GM23338 (cell line): ENCODE measurements at regions not wholly inside any gene's neighbourhood (a gene's known extent, or its start where the extent isn't known, plus 50 kb on each side); places are given as distances from the start of the nearest gene placed in this dataset.

Source experiments
- ATAC-seq: fragments of 200-7000 bp; cut with Tn5 transposase; 3 replicates; pipeline ENCODE4 v1.9.1; 2020
- DNase-seq: peaks from one replicate; pipeline ENCODE4 v3.0.0-alpha.2; 2015; ENCODE audit warnings: low spot score
- H2AFZ ChIP-seq: fragments of 200-600 bp; sonication (generic); 2 replicates; pipeline ENCODE4 v1.8.0; 2016; ENCODE audit warnings: antibody characterized with exemption, mild to moderate bottlenecking, moderate library complexity
- H3F3A ChIP-seq: fragments of 200-600 bp; sonication (generic); replicated peaks from 2 replicates; pipeline ENCODE4 v1.8.0; 2017; ENCODE audit warnings: antibody characterized with exemption, mixed run types, low read depth
- H3K27ac ChIP-seq: fragments of 200-600 bp; sonication (generic); 2 replicates; pipeline ENCODE4 v1.6.1; 2016; ENCODE audit warnings: low read depth
- H3K27me3 ChIP-seq: fragments of 200-600 bp; sonication (generic); 2 replicates; pipeline ENCODE4 v1.8.0; 2016; ENCODE audit warnings: mild to moderate bottlenecking, mixed run types, moderate library complexity; ENCODE audit not compliant: insufficient read depth
- H3K36me3 ChIP-seq: fragments of 200-600 bp; sonication (generic); 2 replicates; pipeline ENCODE4 v1.8.0; 2016; ENCODE audit warnings: mild to moderate bottlenecking; ENCODE audit not compliant: insufficient read depth
- H3K4me1 ChIP-seq: fragments of 200-600 bp; sonication (generic); 2 replicates; pipeline ENCODE4 v1.8.0; 2016; ENCODE audit warnings: mild to moderate bottlenecking, moderate library complexity; ENCODE audit not compliant: insufficient read depth
- H3K4me2 ChIP-seq: fragments of 200-600 bp; sonication (generic); 2 replicates; pipeline ENCODE4 v1.7.1; 2017; ENCODE audit warnings: mixed run types
- H3K4me3 ChIP-seq: fragments of 200-600 bp; sonication (generic); 2 replicates; pipeline ENCODE4 v1.6.1; 2016; ENCODE audit warnings: mixed run types
- H3K79me2 ChIP-seq: fragments of 200-600 bp; sonication (generic); replicated peaks from 2 replicates; pipeline ENCODE4 v1.8.0; 2017; ENCODE audit warnings: mild to moderate bottlenecking; ENCODE audit not compliant: insufficient read depth
- H3K9me2 ChIP-seq: fragments of 200-600 bp; sonication (generic); 2 replicates; pipeline ENCODE4 v1.8.0; 2017; ENCODE audit not compliant: insufficient read depth
- H4K20me1 ChIP-seq: fragments of 200-600 bp; sonication (generic); replicated peaks from 2 replicates; pipeline ENCODE4 v1.8.0; 2017; ENCODE audit warnings: mild to moderate bottlenecking; ENCODE audit not compliant: insufficient read depth
- H3K27ac Mint-ChIP-seq: 2 replicates; pipeline ENCODE4 v1.8.0; 2020; ENCODE audit warnings: inconsistent platforms, mild to moderate bottlenecking, moderate library complexity, mixed read lengths
- H3K27me3 Mint-ChIP-seq: 3 replicates; pipeline ENCODE4 v1.8.0; 2022; ENCODE audit warnings: low read depth, mild to moderate bottlenecking, moderate library complexity, mixed read lengths, inconsistent platforms; ENCODE audit not compliant: insufficient read depth, poor library complexity
- H3K36me3 Mint-ChIP-seq: 3 replicates; pipeline ENCODE4 v1.8.0; 2021; ENCODE audit warnings: low read depth, mild to moderate bottlenecking, inconsistent platforms, moderate library complexity, mixed read lengths
- H3K4me1 Mint-ChIP-seq: 3 replicates; pipeline ENCODE4 v1.8.0; 2020; ENCODE audit warnings: mild to moderate bottlenecking, inconsistent platforms, mixed read lengths
- H3K4me3 Mint-ChIP-seq: 3 replicates; pipeline ENCODE4 v1.8.0; 2021; ENCODE audit warnings: moderate library complexity, mild to moderate bottlenecking, inconsistent platforms, mixed read lengths
- H3K9me3 Mint-ChIP-seq: 3 replicates; pipeline ENCODE4 v1.8.0; 2020; ENCODE audit warnings: moderate library complexity, mild to moderate bottlenecking, inconsistent platforms, mixed read lengths
- CREB1 ChIP-seq: fragments of 250-450 bp; sonication (Bioruptor Pico); IDR thresholded peaks from 2 replicates; pipeline ENCODE4 v1.5.0; 2020; ENCODE audit warnings: low read depth, mild to moderate bottlenecking, moderate library complexity
- CTCF ChIP-seq, 2 experiments: fragments of 200-600 bp in 1 of 2; sonication (generic) in 1 of 2; conservative IDR thresholded peaks; 2 replicates each; pipeline versions ENCODE4 v1.5.1 to v1.6.1; 2016 to 2017; ENCODE audit warnings: antibody characterized with exemption in 2 of 2, low read depth in 2 of 2, mild to moderate bottlenecking in 2 of 2, moderate library complexity in 1 of 2
- ETS1 ChIP-seq: IDR thresholded peaks from 2 replicates; pipeline ENCODE4 v1.6.1; 2016; ENCODE audit warnings: antibody characterized with exemption
- EZH2phosphoT487 ChIP-seq: fragments of 200-600 bp; sonication (generic); IDR thresholded peaks from one replicate; pipeline ENCODE4 v1.8.1; 2018; ENCODE audit warnings: antibody characterized with exemption; ENCODE audit not compliant: unreplicated experiment
- NANOG ChIP-seq: IDR thresholded peaks from 2 replicates; pipeline ENCODE4 v1.6.1; 2016; ENCODE audit warnings: antibody characterized with exemption, borderline replicate concordance
- ZNF331 ChIP-seq: fragments of 250-450 bp; sonication (Bioruptor Pico); IDR thresholded peaks from 2 replicates; pipeline ENCODE4 v1.5.0; 2020; ENCODE audit warnings: low read depth, mild to moderate bottlenecking, moderate library complexity
- ZNF462 ChIP-seq: fragments of 250-450 bp; sonication (Bioruptor Pico); IDR thresholded peaks from 2 replicates; pipeline ENCODE4 v1.5.0; 2020; ENCODE audit warnings: mild to moderate bottlenecking, moderate library complexity

GRCh38 chr4:124095621-124096020, 616.9 kb downstream of the ANKRD50 start (continued):
- TF ChIP-seq ZNF462 (CRISPR knock-in tag): no peak
- no peak for TF ChIP-seq CTCF (conservative IDR thresholded peaks at IDR 0.05; ENCODE audit: low read depth in 2 of 2)

GRCh38 chr4:124096290-124096689, 616.2 kb downstream of the ANKRD50 start:
- Histone ChIP-seq H3K4me2 (no peak overlapping the region), H3K4me3 (no peak overlapping the region), H2AFZ (no peak overlapping the region), H3K9me2 (no peaks in the 10 kb centered on the region), H3K4me1 (no peaks in the 10 kb centered on the region), H4K20me1 (no peaks in the 10 kb centered on the region), H3K27me3 (no peaks in the 10 kb centered on the region), H3K79me2 (no peaks in the 10 kb centered on the region), H3F3A (no peaks in the 10 kb centered on the region), H3K27ac (no peak overlapping the region), H3K36me3 (no peaks in the 10 kb centered on the region)
- no peaks in the 10 kb centered on the region for H3K36me3 Mint-ChIP-seq
- H3K27ac Mint-ChIP-seq: no peak overlapping the region
- H3K4me3 Mint-ChIP-seq: no peak overlapping the region
- H3K4me1 Mint-ChIP-seq: no peaks in the 10 kb centered on the region
- TF ChIP-seq ETS1 (no peak), EZH2phosphoT487 (no peak), CREB1 (CRISPR knock-in tag) (no peak), NANOG (no peak), CTCF (conservative IDR thresholded peaks at IDR 0.05; ENCODE audit: low read depth in 2 of 2) (no peak), ZNF331 (CRISPR knock-in tag) (no peak)
- ATAC-seq (no peak), DNase-seq (no peak)
- H3K27me3 Mint-ChIP-seq: no peaks in the 10 kb centered on the region
- no peaks in the 10 kb centered on the region for H3K9me3 Mint-ChIP-seq
